ENCODE measurements at regions not wholly inside any gene's neighbourhood (a gene's known extent, or its start where the extent isn't known, plus 50 kb on each side); places are given as distances from the start of the nearest gene placed in this dataset.

- no peak for TF ChIP-seq ZNF592 (IDR thresholded peaks at IDR 0.05)
- TF ChIP-seq POLR2A (IDR thresholded peaks at IDR 0.05; ENCODE audit: low read depth, low read length) = no peak
- no peak for TF ChIP-seq RAD21 (IDR thresholded peaks at IDR 0.05; ENCODE audit: insufficient read depth, low read depth, low read length)
- no peak for TF ChIP-seq SIX5 (IDR thresholded peaks at IDR 0.05; ENCODE audit: low read depth, low read length, severe bottlenecking)
- TF ChIP-seq, protein P1, sequence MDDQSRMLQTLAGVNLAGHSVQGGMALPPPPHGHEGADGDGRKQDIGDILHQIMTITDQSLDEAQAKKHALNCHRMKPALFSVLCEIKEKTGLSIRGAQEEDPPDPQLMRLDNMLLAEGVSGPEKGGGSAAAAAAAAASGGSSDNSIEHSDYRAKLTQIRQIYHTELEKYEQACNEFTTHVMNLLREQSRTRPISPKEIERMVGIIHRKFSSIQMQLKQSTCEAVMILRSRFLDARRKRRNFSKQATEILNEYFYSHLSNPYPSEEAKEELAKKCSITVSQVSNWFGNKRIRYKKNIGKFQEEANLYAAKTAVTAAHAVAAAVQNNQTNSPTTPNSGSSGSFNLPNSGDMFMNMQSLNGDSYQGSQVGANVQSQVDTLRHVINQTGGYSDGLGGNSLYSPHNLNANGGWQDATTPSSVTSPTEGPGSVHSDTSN (IDR thresholded peaks at IDR 0.05; ENCODE audit: insufficient replicate concordance, low read depth, low read length) = no peak
Observed at GRCh38 chr7:149381245-149381644, 79.6 kb downstream of the ZNF777 start (continued).

All from GM12878 (cell line).